H1 (cell line): ENCODE measurements at regions not wholly inside any gene's neighbourhood (a gene's known extent, or its start where the extent isn't known, plus 50 kb on each side); places are given as distances from the start of the nearest gene placed in this dataset.

Experiments
- CTCF ChIA-PET: fragments of 300-600 bp; sonication (Branson Sonifier 250); formaldehyde crosslinking; loops from one replicate; lab custom pipeline; 2021; ENCODE audit not compliant: partially characterized antibody; lab: Charles Lee
- POLR2A ChIA-PET: fragments of 300-600 bp; sonication (Branson Sonifier 250); formaldehyde crosslinking; loops from one replicate; lab custom pipeline; 2021; ENCODE audit warnings: inconsistent platforms; ENCODE audit not compliant: partially characterized antibody; lab: Charles Lee
- DNase-seq, 2 experiments: peaks; one replicate each; pipeline versions ENCODE4 v3.0.0 to v3.0.0-alpha.2; 2010 to 2022; ENCODE audit warnings: low spot score in 2 of 2, low read depth in 1 of 2, mixed read lengths in 1 of 2
- FAIRE-seq: peaks from 2 replicates; lab custom pipeline; 2011; peaks lifted over from hg19 to GRCh38; lab: Jason Lieb, UNC
- H2AFZ ChIP-seq: 2 replicates; pipeline ENCODE4 v1.8.1; 2012; ENCODE audit warnings: low read length, inconsistent platforms
- H2AK5ac ChIP-seq: 2 replicates; pipeline ENCODE4 v1.6.1; 2013; ENCODE audit warnings: low read depth, low read length
- H2BK120ac ChIP-seq: replicated peaks from 2 replicates; pipeline ENCODE3; 2013; ENCODE audit warnings: low read depth, low read length, inconsistent platforms
- H2BK12ac ChIP-seq: 2 replicates; pipeline ENCODE4 v1.6.1; 2013; ENCODE audit warnings: low read depth, low read length
- H2BK15ac ChIP-seq: 2 replicates; pipeline ENCODE4 v1.6.1; 2013; ENCODE audit warnings: low read length
- H2BK20ac ChIP-seq: 2 replicates; pipeline ENCODE4 v1.6.1; 2013; ENCODE audit warnings: low read length
- H2BK5ac ChIP-seq: 2 replicates; pipeline ENCODE4 v1.6.1; 2013; ENCODE audit warnings: low read depth, low read length
- H3K14ac ChIP-seq: 2 replicates; pipeline ENCODE4 v1.6.1; 2013; ENCODE audit warnings: inconsistent platforms; ENCODE audit not compliant: insufficient read length
- H3K18ac ChIP-seq: 2 replicates; pipeline ENCODE4 v1.6.1; 2013; ENCODE audit warnings: low read length; ENCODE audit errors: extremely low read depth
- H3K23ac ChIP-seq: 2 replicates; pipeline ENCODE4 v1.6.1; 2013; ENCODE audit warnings: inconsistent platforms; ENCODE audit not compliant: insufficient read length
- H3K23me2 ChIP-seq: 2 replicates; pipeline ENCODE4 v1.6.1; 2013; ENCODE audit warnings: low read depth, low read length
- H3K27ac ChIP-seq: 2 replicates; pipeline ENCODE4 v1.6.1; 2011; ENCODE audit warnings: low read depth, low read length, inconsistent platforms
- H3K27me3 ChIP-seq, 4 experiments: replicated peaks in 1 of 4; 1 replicate in 1 of 4; 2 replicates in 3 of 4; pipeline versions ENCODE4 v1.6.1 to v1.8.1; 2011 to 2013; ENCODE audit warnings: low read length in 3 of 4, mild to moderate bottlenecking in 3 of 4, inconsistent platforms in 2 of 4, mixed read lengths in 2 of 4, moderate library complexity in 1 of 4; ENCODE audit not compliant: control insufficient read depth in 3 of 4, insufficient read depth in 3 of 4; ENCODE audit errors: extremely low read depth in 1 of 4
- H3K36me3 ChIP-seq, 4 experiments: 2 replicates each; pipeline versions ENCODE4 v1.6.1 to v1.8.1; 2011 to 2013; ENCODE audit warnings: mild to moderate bottlenecking in 4 of 4, low read length in 3 of 4, moderate library complexity in 2 of 4, control low read depth in 1 of 4, inconsistent platforms in 1 of 4; ENCODE audit not compliant: insufficient read depth in 4 of 4, control insufficient read depth in 2 of 4
- H3K4ac ChIP-seq: replicated peaks from 2 replicates; pipeline ENCODE3; 2013; ENCODE audit warnings: low read length, low read depth, mixed read lengths, inconsistent platforms; ENCODE audit not compliant: insufficient read length
- H3K4me1 ChIP-seq, 4 experiments: replicated peaks in 1 of 4; 1 replicate in 1 of 4; 2 replicates in 3 of 4; pipeline versions ENCODE4 v1.6.1 to v1.8.1; 2011 to 2013; ENCODE audit warnings: low read length in 3 of 4, inconsistent platforms in 2 of 4, mixed read lengths in 1 of 4; ENCODE audit not compliant: insufficient read depth in 4 of 4, control insufficient read depth in 3 of 4
- H3K4me2 ChIP-seq, 2 experiments: 2 replicates each; pipeline versions ENCODE4 v1.6.1 to v1.8.1; 2011 to 2013; ENCODE audit warnings: low read depth in 2 of 2, low read length in 2 of 2, control low read depth in 1 of 2, inconsistent platforms in 1 of 2, mild to moderate bottlenecking in 1 of 2; ENCODE audit not compliant: insufficient read depth in 1 of 2
- H3K4me3 ChIP-seq, 4 experiments: fragments of 200-600, 300-600 bp in 1 of 4; sonication (generic), shearing (Covaris generic), sonication (Bioruptor Twin) in 1 of 4; 2 replicates each; pipeline versions ENCODE4 v1.5.1 to v1.8.1; 2011 to 2016; ENCODE audit warnings: low read length in 4 of 4, low read depth in 3 of 4, control low read depth in 2 of 4, inconsistent platforms in 2 of 4, mild to moderate bottlenecking in 2 of 4, mixed read lengths in 1 of 4, moderate library complexity in 1 of 4; ENCODE audit not compliant: insufficient read depth in 2 of 4; ENCODE audit errors: extremely low read depth in 1 of 4
- H3K56ac ChIP-seq: replicated peaks from 2 replicates; pipeline ENCODE3; 2013; ENCODE audit warnings: low read depth, mild to moderate bottlenecking, mixed read lengths, low read length, inconsistent platforms; ENCODE audit not compliant: insufficient read length
- H3K79me1 ChIP-seq: 2 replicates; pipeline ENCODE4 v1.6.1; 2013; ENCODE audit warnings: low read depth, low read length, control low read depth
- H3K79me2 ChIP-seq, 2 experiments: 2 replicates each; pipeline versions ENCODE4 v1.6.1 to v1.8.1; 2012 to 2013; ENCODE audit warnings: low read length in 2 of 2, mild to moderate bottlenecking in 2 of 2, inconsistent platforms in 1 of 2; ENCODE audit not compliant: insufficient read depth in 2 of 2, control insufficient read depth in 1 of 2
- H3K9ac ChIP-seq, 4 experiments: replicated peaks in 1 of 4; 1 replicate in 1 of 4; 2 replicates in 3 of 4; pipeline versions ENCODE4 v1.6.1 to v1.8.1; 2011 to 2013; ENCODE audit warnings: low read depth in 3 of 4, low read length in 3 of 4, control low read depth in 2 of 4, mild to moderate bottlenecking in 2 of 4, moderate library complexity in 2 of 4, inconsistent platforms in 1 of 4; ENCODE audit errors: extremely low read depth in 1 of 4
- H3K9me3 ChIP-seq, 2 experiments: 2 replicates each; pipeline versions ENCODE4 v1.6.1 to v1.8.1; 2012 to 2013; ENCODE audit warnings: mild to moderate bottlenecking in 2 of 2, moderate library complexity in 2 of 2, control low read depth in 1 of 2, inconsistent platforms in 1 of 2, low read depth in 1 of 2, low read length in 1 of 2, mixed read lengths in 1 of 2; ENCODE audit not compliant: insufficient read depth in 2 of 2
- H4K20me1 ChIP-seq, 2 experiments: replicated peaks in 1 of 2; 2 replicates each; pipeline versions ENCODE3 to v1.8.1; 2011 to 2013; ENCODE audit warnings: inconsistent platforms in 2 of 2, low read length in 2 of 2, mild to moderate bottlenecking in 1 of 2; ENCODE audit not compliant: insufficient read depth in 2 of 2, control insufficient read depth in 1 of 2
- H4K5ac ChIP-seq: 2 replicates; pipeline ENCODE4 v1.6.1; 2013; ENCODE audit warnings: low read length, low read depth, mixed read lengths, inconsistent platforms; ENCODE audit not compliant: insufficient read length
- H4K8ac ChIP-seq: 2 replicates; pipeline ENCODE4 v1.8.0; 2013; ENCODE audit warnings: mild to moderate bottlenecking, moderate library complexity, low read length, inconsistent platforms; ENCODE audit not compliant: insufficient read depth; ENCODE audit errors: extremely low read depth
- H4K91ac ChIP-seq: replicated peaks from 2 replicates; pipeline ENCODE3; 2013; ENCODE audit warnings: low read length, mixed read lengths, inconsistent platforms; ENCODE audit not compliant: insufficient read length
- HDAC2 ChIP-seq, 2 experiments: fragments of 300-600 bp in 1 of 2; sonication (generic) in 1 of 2; IDR thresholded peaks; 2 replicates each; pipeline ENCODE4 v1.6.1; 2011 to 2012; ENCODE audit warnings: low read depth in 2 of 2, low read length in 2 of 2, mild to moderate bottlenecking in 2 of 2, moderate library complexity in 2 of 2, borderline replicate concordance in 1 of 2, inconsistent platforms in 1 of 2
- JUND ChIP-seq: IDR thresholded peaks from 2 replicates; pipeline ENCODE4 v1.6.1; 2011; ENCODE audit warnings: mild to moderate bottlenecking, improper control_type of control experiment, low read length
- NANOG ChIP-seq: IDR thresholded peaks from 2 replicates; pipeline ENCODE4 v1.6.1; 2011; ENCODE audit warnings: low read length, low read depth, mild to moderate bottlenecking, inconsistent platforms; ENCODE audit not compliant: insufficient read depth, poor library complexity, severe bottlenecking
- PHF8 ChIP-seq: fragments of 200-600 bp; sonication (generic); conservative IDR thresholded peaks from 2 replicates; pipeline ENCODE4 v1.7.1; 2012; ENCODE audit warnings: low read depth, mild to moderate bottlenecking, inconsistent platforms, low read length, moderate library complexity
- RBBP5 ChIP-seq: IDR thresholded peaks from 2 replicates; pipeline ENCODE4 v1.7.1; 2012; ENCODE audit warnings: low read depth, mild to moderate bottlenecking, inconsistent platforms, low read length, moderate library complexity, borderline replicate concordance
- RFX5 ChIP-seq: IDR thresholded peaks from 2 replicates; pipeline ENCODE4 v1.6.1; 2011; ENCODE audit warnings: low read depth, low read length, improper control_type of control experiment, borderline replicate concordance
- SIRT6 ChIP-seq: IDR thresholded peaks from one replicate; pipeline ENCODE4 v1.7.1; 2012; ENCODE audit warnings: low read length, inconsistent platforms
- SRF ChIP-seq: IDR thresholded peaks from 2 replicates; pipeline ENCODE4 v1.6.1; 2011; ENCODE audit warnings: mild to moderate bottlenecking, low read depth, low read length, moderate library complexity
- TCF12 ChIP-seq: IDR thresholded peaks from 2 replicates; pipeline ENCODE4 v1.6.1; 2011; ENCODE audit warnings: low read depth, mild to moderate bottlenecking, low read length
- WGBS, 2 experiments: shearing (Covaris generic) in 1 of 2; methylation state at CpG; one replicate each; pipeline versions ENCODE4 v1.1.6 to v1.1.7; 2013 to 2015; ENCODE audit warnings: low lambda C conversion rate in 2 of 2, mixed read lengths in 2 of 2, inconsistent platforms in 1 of 2, low coverage in 1 of 2, missing lambda C conversion rate in 1 of 2; ENCODE audit not compliant: insufficient replicate concordance in 2 of 2, insufficient coverage in 1 of 2, insufficient read length in 1 of 2; ENCODE audit errors: extremely low coverage in 1 of 2, missing lambda C conversion rate in 1 of 2; 5-methylcytosine and 5-hydroxymethylcytosine counted together
- TF ChIP-seq, protein P1 (sequence below): IDR thresholded peaks from 2 replicates; pipeline ENCODE4 v1.6.1; 2011; ENCODE audit warnings: low read depth, mild to moderate bottlenecking, low read length; ENCODE audit not compliant: insufficient read depth

DNA sequence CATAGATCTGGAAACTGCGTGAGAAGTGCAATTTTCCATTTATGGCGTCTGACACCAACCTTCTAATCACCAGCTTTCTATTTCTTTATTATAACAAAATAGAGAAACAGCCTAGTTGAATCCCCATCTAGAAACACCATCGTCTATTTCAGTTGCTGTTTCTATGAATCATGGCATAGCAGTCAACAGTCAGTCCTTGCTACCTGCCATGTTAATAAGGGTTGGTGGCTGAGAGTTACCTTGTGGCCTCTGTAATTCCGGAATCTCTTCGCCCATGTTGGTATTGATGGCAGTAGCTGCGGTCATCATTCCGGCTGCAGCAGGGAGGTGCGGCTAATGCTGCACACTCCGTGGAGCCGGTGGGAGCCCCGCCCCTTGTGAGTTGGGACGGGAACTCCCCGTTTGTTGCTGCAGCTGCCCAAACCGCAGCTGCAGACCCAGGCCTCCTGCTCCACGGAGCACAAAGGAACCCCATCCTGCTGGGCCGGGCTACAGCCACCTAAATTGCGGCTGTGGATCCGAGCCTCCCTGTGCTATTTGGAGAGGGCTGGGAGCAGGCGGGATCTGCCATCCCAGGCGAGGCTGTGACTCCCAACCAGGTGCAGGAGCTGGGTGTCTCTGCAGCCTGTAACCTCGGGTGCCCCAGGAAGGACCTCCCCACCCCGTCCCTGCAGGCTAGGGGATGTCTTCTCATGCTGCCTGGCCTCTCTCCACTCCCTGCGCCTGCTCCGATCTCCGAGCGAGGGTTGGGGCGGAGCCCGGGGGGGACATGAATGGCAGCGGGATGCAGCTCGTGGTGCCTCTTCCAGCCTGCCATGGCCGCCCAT, 115.4 kb upstream of the STK26 start:
- Histone ChIP-seq H3K9me3 (no peaks in the 10 kb centered on the region), H4K8ac (no peak overlapping the region), H2BK120ac (no peak overlapping the region), H3K14ac (no peak overlapping the region), H3K27me3 (no peaks in the 10 kb centered on the region), H3K18ac (no peak overlapping the region), H3K79me1 (no peaks in the 10 kb centered on the region), H2BK15ac (no peak overlapping the region), H3K79me2 (no peaks in the 10 kb centered on the region), H3K4me3 (peak overlapping the region in 1 of 4 experiments; percentile 7; a peak in 1 of 8 replicates), H3K4me1 (no peaks in the 10 kb centered on the region), H3K36me3 (no peaks in the 10 kb centered on the region), H3K4me2 (peak overlapping the region in 1 of 2 experiments; percentile 41; a peak in 1 of 4 replicates), H2AK5ac (no peak overlapping the region), H4K5ac (no peak overlapping the region), H3K4ac (no peak overlapping the region), H2BK12ac (no peak overlapping the region), H3K56ac (no peak overlapping the region), H2BK20ac (no peak overlapping the region)
- CTCF ChIA-PET, result interaction anchor here (1.1 kb wide), 1 partner anchor 185 kb away, joined by 3 read pairs; no protein-coding TSS in a partner anchor
- 89% methylated on average over 14 of the region's 31 CpGs; no CpG with 5 or more reads in 1 of the 2 experiments for WGBS, 2 experiments
- POLR2A ChIA-PET, result no interaction called here
- TF ChIP-seq, protein P1, sequence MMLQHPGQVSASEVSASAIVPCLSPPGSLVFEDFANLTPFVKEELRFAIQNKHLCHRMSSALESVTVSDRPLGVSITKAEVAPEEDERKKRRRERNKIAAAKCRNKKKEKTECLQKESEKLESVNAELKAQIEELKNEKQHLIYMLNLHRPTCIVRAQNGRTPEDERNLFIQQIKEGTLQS, result no peak
- TF ChIP-seq TCF12, result no peak
- TF ChIP-seq RFX5, result no peak
- no peak for TF ChIP-seq SRF
- no peak for TF ChIP-seq JUND
- TF ChIP-seq PHF8, result no peak
- TF ChIP-seq NANOG, result no peak
- no peak for TF ChIP-seq SIRT6
- no peak for TF ChIP-seq RBBP5
- no peak for TF ChIP-seq HDAC2 (IDR thresholded peaks at IDR 0.05; ENCODE audit: borderline replicate concordance in 1 of 2, low read depth in 2 of 2, low read length in 2 of 2)
- TF ChIP-seq, all 59 proteins: peak for 0
- H2AFZ ChIP-seq, result no peak overlapping the region
- H4K20me1 ChIP-seq, result no peaks in the 10 kb centered on the region
- no peak for DNase-seq
- no peak overlapping the region for H3K23ac ChIP-seq
- no peak overlapping the region for H4K91ac ChIP-seq
- no peak overlapping the region for H3K9ac ChIP-seq
- no peak overlapping the region for H3K27ac ChIP-seq
- H2BK5ac ChIP-seq, result no peak overlapping the region
- FAIRE-seq, result peak; percentile 71
- H3K23me2 ChIP-seq, result no peaks in the 10 kb centered on the region
